ENCODE measurements at regions not wholly inside any gene's neighbourhood (a gene's known extent, or its start where the extent isn't known, plus 50 kb on each side); places are given as distances from the start of the nearest gene placed in this dataset.
"Not testable (repeated sequence)": the region's sequence is repeated elsewhere in the genome, so short reads cannot be mapped to it uniquely, and the experiment has no call there.

GRCh38 chr5:3186156-3186555 lies 409.5 kb upstream of the IRX1 start:
- DNase-seq: no peak

- no peak for DNase-seq
Measured at GRCh38 chr5:3185488-3185887, 410.1 kb upstream of the IRX1 start.

- no peak for DNase-seq
Measured at GRCh38 chr5:3182133-3182876, 413.3 kb upstream of the IRX1 start.

GRCh38 chr5:3181671-3182070 lies 414.0 kb upstream of the IRX1 start:
- DNase-seq: no peak

GRCh38 chr5:3180636-3181035 lies 415.0 kb upstream of the IRX1 start:
- no peak for DNase-seq

- DNase-seq: no peak
Measured at GRCh38 chr5:3179220-3179619, 416.4 kb upstream of the IRX1 start.

GRCh38 chr5:3177338-3177737 lies 418.3 kb upstream of the IRX1 start:
- DNase-seq: no peak

- DNase-seq: no peak
Measured at GRCh38 chr5:3175416-3175815, 420.2 kb upstream of the IRX1 start.

- no peak for DNase-seq
Measured at GRCh38 chr5:3167473-3167872, 416.0 kb upstream of the IRX2 start.

GRCh38 chr5:3163626-3164025 lies 412.1 kb upstream of the IRX2 start:
- no peak for DNase-seq

GRCh38 chr5:3161672-3162071 lies 410.2 kb upstream of the IRX2 start:
- DNase-seq: no peak

GRCh38 chr5:3157214-3157613 lies 405.7 kb upstream of the IRX2 start:
- DNase-seq: no peak

GRCh38 chr5:3155717-3156116 lies 404.2 kb upstream of the IRX2 start:
- no peak for DNase-seq

GRCh38 chr5:3155046-3155445 lies 403.6 kb upstream of the IRX2 start:
- DNase-seq: no peak

GRCh38 chr5:3153906-3154305 lies 402.4 kb upstream of the IRX2 start:
- no peak for DNase-seq

- DNase-seq: no peak
Measured at GRCh38 chr5:3153226-3153858, 401.9 kb upstream of the IRX2 start.

- no peak for DNase-seq
Measured at GRCh38 chr5:3149899-3150298, 398.4 kb upstream of the IRX2 start.

GRCh38 chr5:3147405-3147804 lies 395.9 kb upstream of the IRX2 start:
- not testable (repeated sequence) for DNase-seq

GRCh38 chr5:3145641-3146040 lies 394.2 kb upstream of the IRX2 start:
- DNase-seq: no peak

GRCh38 chr5:3143382-3143781 lies 391.9 kb upstream of the IRX2 start:
- no peak for DNase-seq

GRCh38 chr5:3142261-3143027 lies 391.0 kb upstream of the IRX2 start:
- DNase-seq: no peak

- no peak for DNase-seq
Measured at GRCh38 chr5:3140117-3140516, 388.6 kb upstream of the IRX2 start.

- DNase-seq: no peak
Measured at GRCh38 chr5:3139499-3139931, 388.0 kb upstream of the IRX2 start.

GRCh38 chr5:3131161-3131560 lies 379.7 kb upstream of the IRX2 start:
- no peak for DNase-seq
